Right kidney (tissue), 1 donor: ENCODE measurements at regions not wholly inside any gene's neighbourhood (a gene's known extent, or its start where the extent isn't known, plus 50 kb on each side); places are given as distances from the start of the nearest gene placed in this dataset.

Source experiments
- DNase-seq: peaks from one replicate; pipeline ENCODE4 v3.0.0-alpha.2; 2016

DNA sequence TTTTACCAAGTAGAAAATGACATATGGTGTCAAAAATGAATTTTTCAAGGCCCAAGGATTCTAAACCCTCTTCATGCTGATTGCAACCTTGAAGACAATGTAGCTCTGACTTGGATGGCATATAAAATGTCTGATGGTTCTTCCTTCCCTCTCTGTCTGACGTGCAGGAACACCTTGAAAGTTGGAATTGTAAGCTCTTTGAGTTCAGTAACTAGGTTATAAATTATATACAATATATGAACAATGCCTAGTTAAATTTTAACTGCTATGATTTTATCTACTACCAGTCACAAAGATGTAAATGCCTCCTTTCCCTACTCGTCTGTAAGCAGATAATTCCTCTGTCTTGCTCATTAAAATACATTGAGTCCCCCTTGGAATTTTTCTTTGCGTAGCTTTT, 89.5 kb upstream of the TMEM17 start:
- no peak for DNase-seq

DNA sequence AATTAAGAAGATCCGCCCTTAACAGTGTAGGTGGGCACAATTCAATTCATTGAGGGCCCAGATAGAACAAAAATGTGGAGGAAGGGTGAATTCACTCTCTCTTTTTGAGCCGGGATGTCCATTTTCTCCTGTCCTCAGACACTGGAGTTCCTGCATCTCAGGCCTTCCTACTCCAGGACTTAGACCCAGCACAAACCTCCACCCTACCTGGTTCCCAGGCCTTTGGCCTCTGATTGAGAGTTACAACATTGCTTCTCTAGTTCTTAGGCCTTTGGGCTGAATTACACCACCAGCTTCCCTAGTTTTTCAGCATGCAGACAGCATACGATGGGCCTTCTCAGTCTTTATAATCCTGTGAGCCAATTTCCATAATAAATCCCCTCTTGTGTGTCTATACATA, 87.8 kb upstream of the TMEM17 start:
- DNase-seq, result no peak

DNA sequence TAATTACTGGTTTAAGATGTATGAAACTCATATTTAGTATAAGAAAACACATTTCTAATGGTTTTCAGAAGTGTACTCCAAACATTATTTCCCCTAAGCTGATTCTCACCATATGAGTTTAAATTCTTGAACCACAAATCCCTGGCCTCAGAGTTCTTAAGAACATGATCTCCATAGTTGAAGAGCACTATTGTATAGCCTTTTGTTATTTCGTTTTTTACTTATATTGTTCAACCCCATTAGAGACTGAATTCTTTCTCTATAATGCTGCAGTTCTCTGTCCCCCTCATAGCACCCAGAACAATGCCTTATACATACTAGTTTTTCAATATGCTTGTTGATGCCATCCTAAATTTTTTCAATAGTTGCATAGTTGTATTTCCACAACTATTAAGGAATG, 85.5 kb upstream of the TMEM17 start:
- DNase-seq, result no peak

DNA sequence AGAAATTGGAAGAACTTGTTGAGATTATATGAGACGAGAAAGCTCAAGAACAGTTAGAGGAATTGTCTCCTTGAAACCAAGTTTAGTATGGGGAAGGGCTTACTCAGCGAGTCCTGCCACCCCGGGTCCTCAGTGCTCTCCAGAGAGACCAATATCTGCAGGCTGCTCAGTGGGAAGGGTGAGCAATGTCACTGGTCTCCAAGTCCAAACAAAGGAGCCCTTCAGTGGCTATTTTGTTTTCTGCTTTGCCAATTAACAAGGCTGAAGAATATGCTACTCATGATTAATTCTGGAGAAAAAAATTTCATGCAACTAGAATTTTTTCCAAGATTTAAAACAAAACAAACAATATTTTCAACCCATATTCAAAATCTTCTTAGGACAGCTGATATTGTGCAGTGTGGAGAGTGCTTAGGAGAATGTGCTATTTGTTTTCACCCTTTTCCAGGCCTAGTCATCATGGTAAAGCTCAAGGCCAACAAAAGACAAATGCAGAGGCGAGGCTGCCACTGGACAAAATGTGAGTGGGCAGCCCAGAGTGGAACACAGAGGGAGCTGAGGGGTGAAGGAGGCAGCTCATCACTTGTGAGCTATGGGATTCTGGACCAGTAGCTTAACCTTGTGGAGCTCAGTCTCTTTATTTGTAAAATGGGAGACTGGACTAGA, 83.8 kb upstream of the TMEM17 start:
- DNase-seq, result no peak

DNA sequence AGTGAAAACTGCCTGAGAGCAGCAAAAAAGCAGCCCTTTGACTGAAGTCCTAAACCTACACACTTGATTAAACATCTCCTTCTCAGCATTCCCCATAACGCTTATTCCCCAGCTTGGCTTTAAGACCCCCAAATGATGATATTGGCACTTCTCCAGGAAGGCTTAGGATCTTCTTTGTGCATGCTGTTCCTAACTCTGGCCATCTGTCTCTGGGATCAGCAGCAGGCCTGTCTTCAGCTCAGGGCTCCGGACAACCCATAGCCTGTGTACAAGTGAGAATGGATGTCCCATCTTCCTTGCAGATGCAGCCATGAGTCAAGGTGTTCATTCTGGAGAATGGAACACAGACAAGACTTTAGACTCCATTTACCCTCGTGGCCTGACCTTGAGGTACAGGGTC, 81.6 kb upstream of the TMEM17 start:
- DNase-seq, result no peak

DNA sequence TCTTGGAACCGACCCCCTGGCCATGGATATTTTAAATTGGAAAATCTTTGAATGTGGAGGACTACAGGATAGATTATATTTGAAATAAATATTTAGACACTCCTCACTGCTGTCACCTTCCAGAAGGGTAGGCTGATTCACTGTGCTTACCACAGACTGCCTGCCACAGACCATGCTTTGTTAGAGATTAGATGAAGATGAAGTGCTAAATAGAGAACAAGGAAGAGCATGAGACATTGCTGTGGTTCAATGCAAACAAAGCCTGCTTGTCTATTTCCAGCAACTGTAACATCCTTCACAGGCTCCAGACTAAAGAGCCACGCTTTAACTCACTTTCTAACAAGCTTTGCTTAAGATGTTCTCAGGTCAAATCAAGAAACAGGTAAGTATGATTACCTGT, 81.0 kb upstream of the TMEM17 start:
- no peak for DNase-seq

DNA sequence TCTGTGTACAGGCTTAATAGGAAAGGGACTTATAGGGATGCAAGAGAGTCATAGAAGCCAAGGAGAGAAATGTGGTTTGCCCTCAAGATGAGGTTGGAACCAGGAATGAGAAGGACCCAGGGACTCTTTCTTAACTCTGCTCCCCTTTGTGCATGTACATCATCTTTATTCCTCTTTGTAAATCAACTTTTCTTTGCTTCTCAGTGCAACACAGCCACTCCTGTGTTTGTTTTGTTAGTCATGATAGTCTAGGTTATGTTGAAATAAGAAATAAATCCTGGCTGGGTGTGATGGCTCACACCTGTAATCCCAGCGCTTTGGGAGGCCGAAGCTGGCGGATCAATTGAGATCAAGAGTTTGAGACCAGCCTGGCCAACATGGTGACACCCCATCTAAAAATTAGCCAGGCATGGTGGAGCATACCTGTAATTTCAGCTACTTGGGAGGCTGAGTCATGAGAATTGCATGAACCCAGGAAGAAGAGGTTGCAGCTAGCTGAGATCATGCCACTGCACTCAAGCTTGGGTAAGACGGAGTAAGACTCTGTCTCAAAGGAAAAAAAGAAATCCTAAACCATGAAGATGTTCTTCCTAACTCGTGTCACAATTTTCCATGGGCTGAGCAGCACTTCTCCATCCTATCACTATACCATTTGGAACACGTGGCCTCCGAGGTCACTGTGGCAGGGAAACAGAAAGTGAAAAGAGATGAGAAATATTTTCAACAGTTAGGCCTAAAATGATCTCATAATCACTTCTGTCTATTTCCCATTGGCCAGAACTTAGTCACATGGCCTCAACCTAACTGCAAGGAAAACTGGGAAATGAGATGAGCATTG, 73.0 kb upstream of the TMEM17 start:
- DNase-seq, result no peak

DNA sequence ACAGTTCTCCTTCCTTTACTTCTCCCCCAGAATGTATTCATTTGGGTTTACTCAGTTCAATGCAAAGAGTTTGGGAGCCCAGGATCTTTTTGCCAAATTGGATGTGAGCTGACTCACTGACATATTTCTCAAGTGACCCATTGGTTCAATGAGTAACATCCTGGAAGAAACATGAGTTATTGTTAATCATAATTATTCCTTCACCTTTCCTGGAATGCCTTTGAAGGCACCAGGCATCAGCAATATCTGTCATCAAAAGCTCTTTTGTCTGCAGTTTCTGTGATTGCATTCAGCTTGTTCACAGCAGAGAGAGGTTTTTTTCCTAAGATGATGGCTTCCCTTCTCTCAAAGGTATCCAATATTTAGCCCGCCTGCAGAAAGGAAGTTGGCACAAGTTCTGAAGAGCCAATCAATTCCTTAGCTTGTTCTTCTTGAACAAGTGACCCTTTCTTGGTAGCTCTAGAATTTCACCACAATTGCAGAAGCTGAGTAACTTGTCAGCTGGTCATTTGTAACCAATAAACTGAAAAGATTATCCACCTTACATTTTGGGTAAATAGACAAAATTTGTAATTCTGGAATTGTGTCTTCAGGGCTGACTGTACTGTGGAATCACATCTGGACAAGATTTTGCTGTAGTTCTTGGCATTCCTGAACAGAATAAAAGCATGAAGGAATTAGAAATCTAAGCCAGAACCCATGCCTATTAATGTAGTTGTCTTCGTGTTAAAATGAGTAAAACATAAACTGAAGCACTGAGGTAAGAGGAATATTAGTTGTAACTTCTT, 72.2 kb upstream of the TMEM17 start:
- DNase-seq, result no peak

DNA sequence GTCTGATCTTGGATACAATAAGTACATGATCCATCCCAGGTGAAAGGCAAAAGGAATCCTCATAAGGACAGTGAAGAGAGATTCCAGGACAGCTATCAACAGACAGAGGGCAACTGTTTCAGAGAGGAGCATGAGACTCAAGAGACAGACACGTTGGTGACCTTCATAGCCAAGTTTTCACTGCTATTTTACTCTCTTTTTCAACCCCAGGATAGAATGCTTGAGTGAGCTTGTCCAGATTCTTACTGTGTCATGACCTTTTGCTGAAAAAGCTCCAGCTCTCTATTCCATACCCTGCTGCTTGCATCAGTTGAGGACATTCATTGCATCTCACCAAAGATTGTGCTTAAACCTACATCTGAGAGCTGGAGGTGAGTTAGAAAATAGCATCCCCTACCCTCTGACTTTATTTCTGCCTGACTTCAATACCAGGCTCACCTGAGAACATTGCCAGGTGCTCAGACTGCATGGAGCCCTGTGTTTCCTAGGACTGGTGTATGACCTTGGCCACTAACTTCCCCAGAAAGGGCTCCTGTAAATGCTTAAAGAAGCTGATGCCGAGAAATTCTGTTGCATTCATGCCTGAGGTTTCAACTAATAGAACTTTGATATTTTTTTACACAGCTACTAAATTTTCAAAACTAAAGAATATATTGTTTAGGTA, 70.4 kb upstream of the TMEM17 start:
- DNase-seq, result no peak

DNA sequence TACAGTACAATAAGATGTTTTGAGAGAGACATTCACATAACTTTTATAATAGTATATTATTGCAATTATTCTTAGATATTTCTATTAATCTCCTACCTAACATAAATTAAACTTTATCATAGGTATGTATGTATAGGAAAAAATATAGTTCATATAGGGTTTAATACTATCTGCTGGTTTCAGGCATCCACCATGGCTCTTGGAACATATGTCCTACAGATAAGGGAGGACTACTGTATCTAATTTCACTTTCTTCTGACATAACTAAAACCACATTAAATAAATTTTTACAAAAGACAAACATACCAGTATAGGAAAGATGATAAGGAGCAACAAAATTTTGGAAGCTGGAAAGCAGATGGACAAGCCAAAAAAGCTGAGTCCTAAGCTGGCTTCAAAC, 67.9 kb upstream of the TMEM17 start:
- DNase-seq, result no peak

DNA sequence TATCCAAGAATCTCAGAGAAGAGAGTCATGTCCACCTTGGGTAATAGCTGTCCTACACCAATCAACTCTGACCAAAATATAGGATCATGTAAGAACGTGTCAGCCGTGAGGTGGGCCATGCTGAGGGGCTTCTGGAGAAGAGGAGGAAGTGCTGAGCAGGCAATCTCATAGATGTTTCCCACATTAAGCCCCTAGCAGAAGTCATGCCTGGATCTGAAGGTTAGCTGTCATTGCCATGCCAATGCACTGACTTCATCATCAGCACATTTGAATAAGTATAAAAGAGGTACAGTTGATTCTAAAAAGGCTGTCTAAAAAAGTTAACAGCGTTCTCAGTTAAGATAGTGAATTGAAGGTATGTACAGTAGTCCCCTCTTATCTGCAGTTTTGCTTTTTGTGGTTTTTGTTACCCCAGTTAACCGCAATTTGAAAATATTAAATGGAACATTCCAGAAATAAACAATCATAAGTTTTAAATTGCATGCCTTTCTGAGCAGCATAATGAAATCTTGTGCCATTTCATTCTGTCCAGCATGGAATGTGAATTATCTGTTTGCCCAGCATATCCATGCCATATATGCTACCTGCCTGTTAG, 67.2 kb upstream of the TMEM17 start:
- DNase-seq, result no peak

DNA sequence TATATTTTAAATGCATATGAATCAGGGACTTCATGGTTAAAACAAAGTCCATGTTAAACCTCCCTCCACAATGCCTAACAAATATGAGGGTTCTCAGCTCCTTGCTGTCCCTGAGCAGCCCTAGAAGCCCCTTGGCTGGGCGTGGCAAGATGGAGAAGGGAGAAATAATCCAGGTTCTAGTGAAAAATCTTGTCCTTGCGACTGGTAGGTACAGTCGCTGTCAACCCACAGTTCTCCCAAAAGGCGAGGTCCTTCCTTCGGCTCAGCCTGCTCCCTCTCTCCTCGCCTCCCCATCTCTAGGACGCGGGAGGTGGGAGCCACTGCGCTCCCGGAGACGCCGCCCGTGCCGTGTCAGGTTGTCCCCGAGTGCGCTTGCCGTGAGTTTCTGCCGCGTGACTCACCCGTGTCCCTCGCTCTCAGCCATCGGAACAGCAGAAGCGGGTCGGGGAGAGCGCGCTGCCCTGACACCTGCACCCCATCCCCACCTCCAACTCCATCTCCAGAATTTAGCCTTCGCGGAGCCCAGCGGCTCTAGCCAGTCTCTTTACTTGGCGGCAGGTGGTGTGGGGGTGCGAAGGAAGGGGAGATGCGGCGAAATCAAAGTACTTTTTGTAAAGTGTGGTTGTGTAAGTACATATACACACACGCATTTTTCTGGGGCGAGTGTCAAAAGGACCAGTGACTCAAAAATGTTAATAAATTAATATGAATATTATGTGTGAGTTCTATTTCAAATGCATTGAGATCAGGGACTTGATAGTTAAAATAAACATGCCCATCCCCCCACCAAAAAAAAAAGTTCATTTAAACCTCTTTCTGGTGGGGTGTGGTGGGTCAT, 65.1 kb upstream of the TMEM17 start:
- DNase-seq, result peak; percentile 71

DNA sequence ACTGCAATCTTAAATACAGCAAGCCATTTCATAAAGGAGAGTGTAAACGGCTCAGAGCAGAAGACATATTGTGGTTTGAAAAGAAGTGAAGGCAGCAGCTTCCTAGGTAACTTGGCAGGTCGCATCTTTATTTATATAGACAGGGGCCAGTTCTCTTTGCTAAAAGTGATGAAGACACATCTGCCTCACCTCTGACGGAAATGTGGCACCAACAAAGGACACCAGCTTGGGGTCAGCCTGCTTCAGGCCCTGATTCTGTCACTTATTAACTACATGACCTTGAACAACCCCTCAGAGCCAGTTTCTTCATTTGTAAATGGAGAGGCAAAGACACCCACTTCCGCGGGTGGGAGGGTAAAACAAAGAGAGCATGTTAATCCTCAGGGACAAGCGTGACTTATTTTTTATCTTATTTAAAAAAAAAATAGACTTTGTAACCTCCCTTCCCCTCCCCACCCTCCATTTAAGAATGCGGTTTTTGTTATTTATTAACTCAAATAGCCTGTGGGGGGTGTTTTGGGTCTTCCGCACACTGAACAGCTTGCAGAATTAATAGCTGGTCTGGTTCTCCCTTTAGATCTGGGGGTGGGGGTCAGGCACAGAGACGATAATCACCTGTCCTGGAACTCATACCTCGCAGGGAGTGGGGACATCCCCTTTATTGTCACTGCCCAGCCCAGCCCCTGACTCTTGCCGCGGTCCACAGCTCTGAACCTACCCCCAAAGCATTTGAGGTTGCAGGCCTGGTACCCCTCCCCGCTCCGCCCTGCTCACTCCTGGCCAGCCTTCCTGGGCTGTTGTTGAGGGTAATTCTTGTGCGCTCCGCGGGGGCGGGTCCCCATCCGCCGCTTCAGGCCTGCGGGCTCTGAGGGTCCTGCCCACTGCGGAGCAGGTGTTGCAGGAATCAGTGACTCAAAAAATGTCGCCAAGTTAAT, 64.2 kb upstream of the TMEM17 start:
- DNase-seq, result peak; percentile 68

DNA sequence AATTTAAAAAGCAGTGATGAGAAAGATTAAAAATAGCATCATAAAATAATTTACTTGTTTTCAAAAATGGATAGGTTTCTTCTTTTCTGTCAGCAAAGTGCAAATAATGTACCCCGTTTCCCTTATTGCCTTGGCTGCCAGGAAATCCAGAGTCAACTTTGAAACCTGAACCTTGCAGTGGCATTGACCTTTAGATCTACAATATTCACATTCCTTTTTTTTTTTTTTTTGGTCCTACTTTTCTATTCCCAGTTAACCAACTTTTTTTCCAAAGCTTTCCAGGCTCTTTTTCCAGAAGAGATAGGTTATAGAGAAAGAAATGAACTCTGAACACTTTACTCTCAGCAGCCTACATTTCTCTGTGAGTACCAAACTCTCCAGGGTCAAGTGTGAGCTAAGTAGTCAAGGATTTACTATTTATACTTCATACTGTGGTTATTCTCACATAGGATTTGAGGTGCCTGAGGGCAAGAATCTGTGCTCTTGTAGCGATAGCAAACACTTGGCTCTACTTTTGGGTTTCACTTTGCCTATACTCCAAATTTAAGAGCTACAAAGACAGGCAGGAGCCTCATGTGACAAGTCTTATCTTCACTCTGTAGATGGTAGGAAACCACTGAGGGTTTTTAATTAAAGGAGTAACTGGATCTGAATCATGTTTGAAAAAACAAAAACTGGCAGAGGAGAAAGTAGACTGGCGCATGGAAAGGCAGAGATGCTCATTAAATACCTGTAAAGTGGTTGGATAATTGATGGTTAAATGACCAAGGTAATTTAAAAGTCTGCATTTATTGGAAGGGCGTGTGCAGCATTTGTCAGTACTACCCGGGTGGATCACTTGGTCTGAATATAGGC, 63.2 kb upstream of the TMEM17 start:
- DNase-seq, result no peak

DNA sequence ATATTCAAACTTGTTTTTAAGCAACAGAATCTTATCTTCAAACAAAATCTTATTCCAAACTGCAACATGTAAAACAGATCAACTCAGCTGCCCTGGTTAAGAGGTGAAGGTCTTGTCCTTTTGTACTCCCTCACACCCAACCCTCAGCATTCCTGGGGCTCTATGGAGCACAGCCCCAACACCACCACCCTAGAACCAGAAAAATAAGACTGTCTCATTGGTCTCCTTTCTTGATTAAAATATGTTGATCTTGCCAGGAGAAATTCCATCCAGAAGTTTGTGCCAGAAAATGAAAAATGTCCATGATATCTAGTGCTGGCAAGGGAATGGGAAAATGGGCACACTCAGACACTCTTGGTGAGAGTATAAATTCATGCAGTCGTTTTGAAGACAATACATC, 62.1 kb upstream of the TMEM17 start:
- DNase-seq, result no peak

DNA sequence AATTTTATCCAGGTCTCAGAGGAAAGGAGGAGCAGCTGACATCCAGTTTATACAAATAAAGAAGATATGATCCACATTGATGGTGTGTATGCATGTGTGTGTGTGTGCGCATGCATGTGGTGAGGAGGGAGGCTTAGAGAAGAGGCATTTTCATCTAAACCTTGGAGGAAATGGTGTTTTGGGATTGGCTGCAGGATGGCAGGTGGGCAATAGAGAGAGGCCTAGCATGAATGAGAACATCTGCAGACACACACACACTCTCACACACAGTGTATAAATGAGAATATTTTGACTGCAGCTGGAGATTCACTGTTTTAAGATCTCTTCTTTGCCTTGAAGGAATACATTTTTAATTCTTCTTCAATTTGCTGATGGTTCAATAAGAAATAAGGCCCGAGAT, 61.7 kb upstream of the TMEM17 start:
- no peak for DNase-seq

DNA sequence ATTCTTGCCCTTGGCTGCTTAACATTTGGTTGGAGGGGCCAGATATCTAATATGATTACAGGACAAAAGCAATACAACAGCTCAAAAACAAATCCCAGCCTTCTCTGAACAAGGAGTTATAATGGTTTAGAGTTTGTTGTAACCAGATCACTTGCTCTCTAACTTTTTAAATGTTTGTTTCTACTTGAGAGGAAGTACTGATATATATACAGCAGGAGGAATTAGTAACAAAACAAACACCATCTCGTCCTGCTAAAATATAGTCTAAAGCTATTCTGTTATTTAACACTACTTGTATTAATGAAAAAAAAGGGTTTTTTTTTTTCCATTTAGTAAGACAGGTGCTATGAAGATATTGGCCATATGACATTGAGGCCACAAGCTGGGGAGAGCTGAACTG, 60.9 kb upstream of the TMEM17 start:
- DNase-seq, result no peak

DNA sequence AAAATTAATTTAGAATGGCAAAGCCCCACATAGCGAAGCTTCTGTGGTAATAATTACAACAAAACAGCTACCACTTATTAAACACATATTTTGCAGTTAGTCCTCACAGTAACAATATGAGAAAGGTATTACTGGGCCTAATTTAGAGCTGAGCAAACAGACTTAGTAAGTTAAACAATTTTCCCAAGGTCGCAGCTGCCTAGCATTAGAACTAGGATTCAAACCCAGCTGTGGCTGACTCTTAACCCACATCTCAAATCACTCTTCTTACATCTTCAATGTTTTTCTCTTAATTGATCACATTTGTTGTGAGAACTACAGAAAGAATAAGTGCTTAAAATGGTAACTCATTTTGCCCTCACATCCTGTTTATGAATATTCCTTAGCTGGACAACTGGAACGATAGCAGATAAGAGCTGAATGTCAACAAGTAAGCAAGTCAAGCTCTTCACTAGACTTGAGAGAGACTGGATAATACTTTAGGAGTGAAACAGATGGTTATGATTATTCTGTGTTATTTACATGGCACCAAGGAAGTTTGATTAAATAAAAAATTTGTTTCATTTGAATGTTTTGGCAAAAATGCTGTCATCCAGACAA, 59.4 kb upstream of the TMEM17 start:
- DNase-seq, result no peak
